SK-N-SH (cell line): ENCODE measurements at regions not wholly inside any gene's neighbourhood (a gene's known extent, or its start where the extent isn't known, plus 50 kb on each side); places are given as distances from the start of the nearest gene placed in this dataset.

ENCODE experiments used
- CTCF ChIA-PET: fragments of 300-600, 350-600 bp; formaldehyde crosslinking; extraction: SDS; loops from one replicate; lab custom pipeline; 2021; lab: Yijun Ruan, JAX
- POLR2A ChIA-PET: fragments of 350-600 bp; sonication (Branson Sonifier 250); formaldehyde crosslinking; extraction: SDS; loops from one replicate; lab custom pipeline; 2020; ENCODE audit warnings: antibody characterized with exemption, inconsistent platforms; lab: Yijun Ruan, JAX
- DNase-seq: peaks from one replicate; pipeline ENCODE4 v3.0.0; 2012
- H2AFZ ChIP-seq: fragments of 200-600 bp; sonication (generic); 2 replicates; pipeline ENCODE4 v1.8.1; 2016; ENCODE audit warnings: antibody characterized with exemption, mild to moderate bottlenecking, low read depth
- H3F3A ChIP-seq: fragments of 200-600 bp; sonication (generic); replicated peaks from 2 replicates; pipeline ENCODE3; 2016; ENCODE audit warnings: antibody characterized with exemption, mild to moderate bottlenecking; ENCODE audit not compliant: insufficient read depth
- H3K27ac ChIP-seq, 2 experiments: fragments of 200-500 bp in 1 of 2; fragments of 200-600 bp in 1 of 2; sonication (Bioruptor generic) in 1 of 2; sonication (generic), shearing (Covaris generic) in 1 of 2; 2 replicates each; pipeline versions ENCODE4 v1.5.1 to v1.6.1; 2014 to 2016; ENCODE audit warnings: low read depth in 2 of 2, inconsistent platforms in 1 of 2, low read length in 1 of 2, mild to moderate bottlenecking in 1 of 2, mixed read lengths in 1 of 2
- H3K27me3 ChIP-seq: fragments of 200-600 bp; sonication (generic), shearing (Covaris generic); 2 replicates; pipeline ENCODE4 v1.6.1; 2016; ENCODE audit warnings: mixed run types; ENCODE audit not compliant: insufficient read depth
- H3K36me3 ChIP-seq, 2 experiments: fragments of 200-500 bp in 1 of 2; fragments of 200-600 bp in 1 of 2; sonication (Bioruptor generic) in 1 of 2; sonication (generic) in 1 of 2; replicated peaks in 1 of 2; 2 replicates each; pipeline versions ENCODE3 to v1.5.1; 2014 to 2016; ENCODE audit warnings: low read length in 1 of 2, mild to moderate bottlenecking in 1 of 2; ENCODE audit not compliant: insufficient read depth in 2 of 2, control insufficient read depth in 1 of 2
- H3K4me1 ChIP-seq, 2 experiments: fragments of 200-500 bp in 1 of 2; fragments of 200-600 bp in 1 of 2; sonication (Bioruptor generic) in 1 of 2; sonication (generic), shearing (Covaris generic) in 1 of 2; 2 replicates each; pipeline versions ENCODE4 v1.5.1 to v1.6.1; 2014 to 2016; ENCODE audit warnings: low read depth in 1 of 2, low read length in 1 of 2, mixed run types in 1 of 2; ENCODE audit not compliant: insufficient read depth in 2 of 2, control insufficient read depth in 1 of 2
- H3K4me2 ChIP-seq: fragments of 200-600 bp; sonication (generic), shearing (Covaris generic); 2 replicates; pipeline ENCODE4 v1.6.1; 2017; ENCODE audit warnings: mixed run types
- H3K4me3 ChIP-seq, 2 experiments: fragments of 200-500 bp in 1 of 2; fragments of 200-600 bp in 1 of 2; sonication (Bioruptor generic) in 1 of 2; sonication (generic), shearing (Covaris generic) in 1 of 2; 2 replicates each; pipeline versions ENCODE4 v1.5.1 to v1.8.1; 2014 to 2016; ENCODE audit warnings: low read depth in 2 of 2, inconsistent platforms in 1 of 2, low read length in 1 of 2, mild to moderate bottlenecking in 1 of 2, mixed read lengths in 1 of 2, moderate library complexity in 1 of 2
- H3K79me2 ChIP-seq: fragments of 200-600 bp; sonication (generic); 2 replicates; pipeline ENCODE4 v1.8.1; 2017; ENCODE audit warnings: mild to moderate bottlenecking; ENCODE audit not compliant: insufficient read depth
- H3K9ac ChIP-seq: fragments of 200-600 bp; sonication (generic); 2 replicates; pipeline ENCODE4 v1.6.1; 2017; ENCODE audit warnings: mixed run types
- H3K9me2 ChIP-seq: fragments of 200-600 bp; sonication (generic); 2 replicates; pipeline ENCODE4 v1.6.1; 2017; ENCODE audit warnings: mixed run types
- H3K9me3 ChIP-seq: fragments of 200-600 bp; sonication (generic); 2 replicates; pipeline ENCODE4 v1.6.1; 2017; ENCODE audit warnings: mixed run types, mild to moderate bottlenecking, moderate library complexity
- H4K20me1 ChIP-seq: fragments of 200-600 bp; sonication (generic); 2 replicates; pipeline ENCODE4 v1.6.1; 2017; ENCODE audit warnings: mild to moderate bottlenecking, mixed run types; ENCODE audit not compliant: insufficient read depth
- CHD2 ChIP-seq: fragments of 150-350 bp; IDR thresholded peaks from 2 replicates; pipeline ENCODE4 v1.6.1; 2018; ENCODE audit warnings: low read length; ENCODE audit not compliant: partially characterized antibody
- EP300 ChIP-seq, 2 experiments: IDR thresholded peaks; 2 replicates each; pipeline versions ENCODE4 v1.4.0 to v1.6.1; 2012; ENCODE audit warnings: borderline replicate concordance in 1 of 2, low read depth in 1 of 2, low read length in 1 of 2
- EZH2phosphoT487 ChIP-seq: fragments of 200-600 bp; sonication (generic); IDR thresholded peaks from 2 replicates; pipeline ENCODE4 v1.6.1; 2017; ENCODE audit warnings: low read depth, mixed run types, mild to moderate bottlenecking, antibody characterized with exemption, moderate library complexity, borderline replicate concordance
- FOSL2 ChIP-seq: IDR thresholded peaks from 2 replicates; pipeline ENCODE4 v1.4.0; 2012; ENCODE audit warnings: low read depth, mild to moderate bottlenecking, moderate library complexity, borderline replicate concordance
- FOXJ3 ChIP-seq: sonication (generic); formaldehyde crosslinking; IDR thresholded peaks from 2 replicates; pipeline ENCODE4 v1.5.1; 2020; ENCODE audit warnings: mild to moderate bottlenecking, missing genetic modification reagents
- GATA2 ChIP-seq: sonication (generic); formaldehyde crosslinking; IDR thresholded peaks from 2 replicates; pipeline ENCODE4 v1.5.0; 2020; ENCODE audit warnings: mild to moderate bottlenecking, missing genetic modification reagents
- JUND ChIP-seq: IDR thresholded peaks from 2 replicates; pipeline ENCODE4 v1.4.0; 2012
- MEF2A ChIP-seq: IDR thresholded peaks from 2 replicates; pipeline ENCODE4 v1.4.0; 2012; ENCODE audit warnings: low read depth, borderline replicate concordance
- MXI1 ChIP-seq: IDR thresholded peaks from 2 replicates; pipeline ENCODE4 v1.6.1; 2012; ENCODE audit warnings: mild to moderate bottlenecking, low read depth, low read length, improper control_type of control experiment
- NRF1 ChIP-seq: IDR thresholded peaks from 2 replicates; pipeline ENCODE4 v1.6.1; 2012; ENCODE audit warnings: low read depth, mild to moderate bottlenecking, low read length
- POLR2AphosphoS5 ChIP-seq: IDR thresholded peaks from 2 replicates; pipeline ENCODE4 v1.6.1; 2012; ENCODE audit warnings: low read depth, low read length
- REST ChIP-seq: IDR thresholded peaks from 2 replicates; pipeline ENCODE4 v1.6.1; 2012; ENCODE audit warnings: mild to moderate bottlenecking, low read depth, low read length, moderate library complexity
- RFX5 ChIP-seq: IDR thresholded peaks from 2 replicates; pipeline ENCODE4 v1.6.1; 2012; ENCODE audit warnings: mild to moderate bottlenecking, improper control_type of control experiment, low read length
- RXRA ChIP-seq: IDR thresholded peaks from 2 replicates; pipeline ENCODE4 v1.4.0; 2012; ENCODE audit warnings: low read depth, mild to moderate bottlenecking, borderline replicate concordance
- TCF12 ChIP-seq: IDR thresholded peaks from 2 replicates; pipeline ENCODE4 v1.4.0; 2012
- TEAD4 ChIP-seq: IDR thresholded peaks from 2 replicates; pipeline ENCODE4 v1.4.0; 2012; ENCODE audit warnings: mild to moderate bottlenecking, borderline replicate concordance; ENCODE audit not compliant: insufficient read depth
- USF2 ChIP-seq: fragments of 150-350 bp; IDR thresholded peaks from 2 replicates; pipeline ENCODE4 v1.6.1; 2017; ENCODE audit warnings: antibody characterized with exemption, low read length, low read depth, borderline replicate concordance
- YY1 ChIP-seq: IDR thresholded peaks from 2 replicates; pipeline ENCODE4 v1.4.0; 2012; ENCODE audit warnings: low read depth, mild to moderate bottlenecking
- WGBS: methylation state at CpG from one replicate; pipeline ENCODE4 v1.1.6; 2017; ENCODE audit warnings: low lambda C conversion rate; 5-methylcytosine and 5-hydroxymethylcytosine counted together

GRCh38 chr13:54150851-54151250 lies 1122.2 kb downstream of the OLFM4 start:
- peaks cover 6% of the 10 kb centered on the region for H3K9me3 ChIP-seq
- H3K9me2 ChIP-seq, result no peaks in the 10 kb centered on the region
- no peak for TF ChIP-seq TCF12
- no peak for TF ChIP-seq CHD2
- no peak for TF ChIP-seq TEAD4
- no peaks in the 10 kb centered on the region for H3K79me2 ChIP-seq
- H2AFZ ChIP-seq, result no peak overlapping the region
- no peaks in the 10 kb centered on the region for H4K20me1 ChIP-seq
- no peak overlapping the region for H3K4me2 ChIP-seq
- no peak for DNase-seq
- H3K27me3 ChIP-seq, result no peaks in the 10 kb centered on the region
- 19% methylated on average over 3 of the region's 3 CpGs for WGBS
- H3K9ac ChIP-seq, result no peak overlapping the region
- ChIA-PET POLR2A (no interaction called here), CTCF (no interaction called here)
- H3K4me1 ChIP-seq, result no peaks in the 10 kb centered on the region
- H3K4me3 ChIP-seq, result no peak overlapping the region
- H3F3A ChIP-seq, result no peaks in the 10 kb centered on the region
- H3K27ac ChIP-seq, result no peak overlapping the region
- no peaks in the 10 kb centered on the region for H3K36me3 ChIP-seq

- no peak overlapping the region for H2AFZ ChIP-seq
- no peaks in the 10 kb centered on the region for H3K79me2 ChIP-seq
- no peak for DNase-seq
- H3K9me2 ChIP-seq, result no peaks in the 10 kb centered on the region
- H3K4me3 ChIP-seq, result no peak overlapping the region
- H3K9me3 ChIP-seq, result no peaks in the 10 kb centered on the region; the same call in 1 of the 2 replicates
- H3F3A ChIP-seq, result no peaks in the 10 kb centered on the region
- WGBS, result 0% methylated on average over 1 of the region's 1 CpG
- CTCF ChIA-PET, result interaction anchor here (1.5 kb wide), 1 partner anchor 31 kb away, joined by 3 read pairs; no protein-coding TSS in a partner anchor
- no peaks in the 10 kb centered on the region for H3K36me3 ChIP-seq
- no peaks in the 10 kb centered on the region for H3K27me3 ChIP-seq
- H3K4me1 ChIP-seq, result no peaks in the 10 kb centered on the region
- H4K20me1 ChIP-seq, result no peaks in the 10 kb centered on the region
- TF ChIP-seq RXRA (no peak), FOXJ3 (no peak), USF2 (no peak), TCF12 (no peak), MEF2A (no peak), POLR2AphosphoS5 (no peak), MXI1 (no peak)
- no peak overlapping the region for H3K9ac ChIP-seq
- POLR2A ChIA-PET, result no interaction called here
- no peak overlapping the region for H3K4me2 ChIP-seq
- H3K27ac ChIP-seq, result no peak overlapping the region
Measured at GRCh38 chr13:54162069-54162468, 1133.5 kb downstream of the OLFM4 start.

- no peak overlapping the region for H3K27ac ChIP-seq
- CTCF ChIA-PET, result no interaction called here
- no peaks in the 10 kb centered on the region for H3F3A ChIP-seq
- H3K4me2 ChIP-seq, result no peak overlapping the region
- H3K36me3 ChIP-seq, result no peaks in the 10 kb centered on the region
- 2% methylated on average over 7 of the region's 7 CpGs for WGBS
- H3K9ac ChIP-seq, result no peak overlapping the region
- H3K27me3 ChIP-seq, result no peaks in the 10 kb centered on the region
- no peak overlapping the region for H2AFZ ChIP-seq
- no peaks in the 10 kb centered on the region for H3K79me2 ChIP-seq
- POLR2A ChIA-PET, result no interaction called here
- H3K4me3 ChIP-seq, result no peak overlapping the region
- H3K9me3 ChIP-seq, result no peaks in the 10 kb centered on the region; the same call in 1 of the 2 replicates
- no peak for DNase-seq
- H3K4me1 ChIP-seq, result no peaks in the 10 kb centered on the region
- H4K20me1 ChIP-seq, result no peaks in the 10 kb centered on the region
- no peaks in the 10 kb centered on the region for H3K9me2 ChIP-seq
- TF ChIP-seq JUND (no peak), NRF1 (no peak), RFX5 (no peak), USF2 (no peak), GATA2 (CRISPR knock-in tag) (no peak), REST (no peak), EP300 (IDR thresholded peaks at IDR 0.05; ENCODE audit: borderline replicate concordance in 1 of 2, low read depth in 1 of 2, low read length in 1 of 2) (no peak), FOSL2 (no peak), MEF2A (no peak), YY1 (no peak), EZH2phosphoT487 (no peak)
Measured at GRCh38 chr13:54165581-54166215, 1137.1 kb downstream of the OLFM4 start.
